Muscle of back (tissue), 3 donors: ENCODE measurements at regions not wholly inside any gene's neighbourhood (a gene's known extent, or its start where the extent isn't known, plus 50 kb on each side); places are given as distances from the start of the nearest gene placed in this dataset.
"Not testable (repeated sequence)": the region's sequence is repeated elsewhere in the genome, so short reads cannot be mapped to it uniquely, and the experiment has no call there.

ENCODE experiments used
- DNase-seq, 3 donors: peaks; one replicate each; pipeline versions ENCODE4 v3.0.0 to v3.0.0-alpha.2; 2013

DNA sequence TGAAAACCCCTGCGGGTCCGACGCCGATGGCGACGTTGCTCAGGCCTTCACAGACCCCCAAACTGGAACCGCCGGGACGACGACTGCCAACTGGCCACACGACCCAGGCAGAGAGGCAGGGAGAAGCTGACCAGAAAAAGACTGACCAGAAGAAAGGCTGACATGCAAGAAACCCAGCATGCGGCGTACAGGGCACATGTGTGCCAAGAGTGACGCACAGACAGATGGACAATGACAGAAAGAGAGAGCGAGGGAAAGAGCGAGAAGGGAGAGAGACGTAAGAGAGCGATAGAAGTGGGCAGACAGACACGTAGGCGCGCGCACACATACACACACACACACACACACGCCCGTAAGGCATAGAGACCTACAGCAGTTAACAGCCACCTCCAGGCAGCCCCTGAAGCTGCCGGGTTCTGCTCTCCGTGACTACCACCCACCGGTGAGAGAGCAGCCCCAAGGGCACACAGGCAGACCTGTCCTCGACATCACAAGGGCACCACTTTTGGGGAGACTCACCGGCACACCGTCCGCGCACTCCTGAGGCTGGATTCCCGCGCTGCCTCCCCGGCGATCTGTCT, 67.2 kb upstream of the ZNF527 start:
- peak in 1 of 3 donors; percentile 1 for DNase-seq

DNA sequence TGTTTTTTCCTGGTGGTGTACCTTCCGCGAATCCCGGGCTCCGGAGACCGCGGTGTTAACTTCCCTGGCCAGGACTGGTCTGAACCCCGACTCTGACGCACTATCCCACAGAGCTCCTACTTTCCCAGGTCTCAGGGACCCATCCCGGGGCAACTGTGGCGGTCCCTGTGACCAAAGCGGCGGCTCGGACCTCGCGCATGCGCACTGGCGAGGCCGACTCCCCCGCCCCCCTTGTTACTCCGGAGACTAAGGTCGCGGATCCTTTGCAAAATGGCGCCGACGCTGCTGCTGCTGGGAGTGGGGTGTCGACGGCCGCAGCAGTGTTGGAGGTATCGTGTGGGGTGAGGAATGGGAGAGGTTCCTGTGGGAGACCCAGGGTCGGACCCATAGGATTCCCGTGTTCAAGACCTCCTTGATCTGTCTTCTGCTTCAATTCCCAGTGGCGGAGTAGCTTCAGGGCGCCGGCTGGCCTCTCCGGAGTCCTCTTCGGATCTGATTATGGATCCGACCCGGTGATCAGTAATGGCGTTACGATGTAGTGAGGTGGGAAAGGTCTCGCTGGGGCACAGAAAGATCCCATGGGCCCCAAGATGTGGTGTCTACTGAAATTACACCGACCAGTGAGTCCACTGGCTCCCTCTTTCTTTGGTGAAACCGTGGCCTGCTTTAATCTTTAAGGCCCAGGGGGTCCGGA, 66.6 kb upstream of the ZNF527 start:
- DNase-seq: peak in 2 of 3 donors; percentile 9 to 32

DNA sequence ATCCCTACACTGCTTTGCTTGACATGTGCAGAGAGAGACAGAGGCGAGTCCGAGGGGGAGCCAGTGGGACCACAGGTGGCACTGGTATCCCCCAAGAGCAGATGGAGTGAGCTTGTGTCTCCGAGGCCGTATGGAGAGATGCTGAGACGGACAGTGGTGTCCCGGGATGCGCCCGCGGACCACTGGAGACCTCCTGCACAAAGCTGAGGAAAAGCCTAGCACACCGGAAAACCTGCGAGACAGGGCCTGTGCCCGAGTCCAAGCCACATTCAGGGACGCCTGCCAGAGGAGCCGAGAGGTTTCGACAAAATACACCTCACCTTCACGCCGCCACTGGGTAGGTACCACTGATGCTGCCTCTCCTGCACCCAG, 66.0 kb upstream of the ZNF527 start:
- DNase-seq: no peak

DNA sequence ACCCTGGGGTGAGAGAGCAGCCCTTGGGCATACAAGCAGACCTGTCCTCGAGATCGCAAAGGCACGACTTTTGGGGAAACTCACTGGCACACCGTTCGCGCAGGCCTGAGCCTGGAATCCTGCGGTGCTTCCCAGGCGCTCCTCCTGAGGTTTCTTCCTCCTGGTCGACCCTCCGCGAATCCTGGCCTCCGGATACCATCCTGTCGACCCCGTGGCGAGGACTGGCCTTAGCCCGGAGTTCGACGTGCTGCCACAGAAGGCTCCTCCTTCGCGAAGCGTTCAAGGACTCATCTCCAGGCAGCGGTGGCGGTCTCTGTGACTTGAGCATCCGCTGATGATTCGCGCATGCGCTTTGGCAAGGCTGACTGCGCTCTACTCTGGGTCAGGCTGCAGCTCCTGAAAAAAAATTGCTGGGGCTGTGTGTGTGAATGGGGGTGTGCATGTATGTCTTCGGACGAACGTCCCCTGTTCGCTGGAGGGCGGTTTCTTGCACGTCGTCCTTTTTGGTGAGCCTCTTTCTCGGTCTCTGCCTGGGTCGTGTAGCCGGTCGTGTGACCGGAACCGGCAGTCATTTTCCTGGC, 64.4 kb upstream of the ZNF527 start:
- no peak for DNase-seq

DNA sequence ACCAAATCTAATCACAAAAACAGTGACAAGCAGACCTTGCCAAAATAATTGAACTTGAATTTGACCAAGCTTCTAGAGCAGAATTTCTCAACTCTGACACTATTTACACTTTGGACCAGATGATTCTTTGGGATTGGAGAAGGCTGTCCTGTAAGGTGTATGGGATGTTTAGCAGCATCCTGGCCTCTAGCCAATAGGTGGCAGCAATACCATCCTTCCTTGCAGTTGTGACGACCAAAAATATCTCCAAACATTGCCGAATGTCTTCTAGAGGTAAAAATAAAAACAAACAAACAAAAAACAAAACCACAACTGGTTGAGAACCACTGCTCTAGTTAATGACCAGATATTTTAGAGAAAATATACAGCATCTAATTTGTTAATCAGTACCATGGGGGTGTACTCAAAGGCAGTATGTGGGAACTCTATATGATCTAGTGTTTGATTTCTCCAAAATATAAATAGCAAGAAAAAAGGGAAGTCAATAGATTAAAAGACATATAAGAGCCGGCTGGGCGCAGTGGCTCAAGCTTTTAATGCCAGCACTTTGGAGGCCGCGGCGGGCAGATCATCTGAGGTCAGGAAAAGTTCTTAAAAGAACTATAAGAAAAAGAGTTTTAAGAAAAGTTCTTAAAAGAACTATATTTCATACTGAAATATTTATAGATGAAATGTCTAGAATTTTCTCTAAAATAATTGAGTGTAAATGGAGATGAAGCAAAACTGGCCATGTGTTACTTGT, 60.9 kb upstream of the ZNF527 start:
- DNase-seq: no peak

DNA sequence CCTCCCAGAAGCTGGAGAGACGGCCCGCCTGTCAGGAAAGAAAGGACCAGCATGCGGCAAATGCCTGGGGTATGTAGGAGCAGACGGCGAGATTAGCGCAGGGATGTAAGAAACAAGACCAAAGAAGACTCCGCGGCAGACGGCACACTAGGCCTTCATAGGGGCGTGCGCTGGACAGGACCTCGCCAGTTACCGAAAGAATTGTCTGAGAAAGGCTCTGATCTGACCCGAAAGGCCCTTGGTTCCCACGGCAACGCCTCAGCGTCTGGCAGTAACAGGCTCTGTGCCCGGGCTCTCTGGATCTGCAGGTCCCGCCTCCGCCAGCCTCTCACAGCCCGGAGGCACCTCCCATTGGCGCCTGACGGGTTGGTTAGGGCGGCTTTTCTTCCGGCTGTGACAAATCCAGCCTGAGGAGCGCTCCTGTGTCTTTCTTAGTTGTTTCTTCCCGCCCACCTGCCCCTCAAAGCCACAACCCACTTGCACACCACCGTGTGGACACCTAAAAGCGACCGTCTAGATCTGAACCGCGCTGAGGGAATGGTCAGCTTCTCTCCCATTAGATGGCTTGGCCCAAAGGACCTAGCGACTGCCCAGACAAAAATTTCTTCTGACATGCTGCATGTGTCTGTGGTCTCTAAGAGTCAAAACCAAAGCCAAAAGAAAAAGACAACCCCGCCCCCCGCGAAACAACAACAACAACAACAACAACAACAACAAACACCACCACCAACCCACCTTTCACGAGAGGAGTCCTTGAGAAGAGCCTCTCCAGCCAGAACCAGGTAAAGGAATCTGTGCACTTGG, 58.2 kb upstream of the ZNF527 start:
- DNase-seq: peak in 1 of 3 donors; percentile 79

DNA sequence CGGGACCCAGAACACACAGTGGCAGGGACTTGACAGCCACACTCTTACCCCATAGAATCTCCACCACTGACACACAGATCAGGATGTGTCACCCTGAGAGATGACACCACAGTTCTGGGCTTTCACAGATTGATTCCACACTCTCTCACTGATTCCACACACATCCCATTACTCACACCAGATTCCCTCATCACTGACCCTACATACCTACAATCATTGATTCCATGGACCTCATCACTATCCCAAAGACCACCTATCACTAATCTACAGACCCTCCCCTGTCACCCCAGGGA, 57.6 kb upstream of the ZNF527 start:
- DNase-seq: no peak

DNA sequence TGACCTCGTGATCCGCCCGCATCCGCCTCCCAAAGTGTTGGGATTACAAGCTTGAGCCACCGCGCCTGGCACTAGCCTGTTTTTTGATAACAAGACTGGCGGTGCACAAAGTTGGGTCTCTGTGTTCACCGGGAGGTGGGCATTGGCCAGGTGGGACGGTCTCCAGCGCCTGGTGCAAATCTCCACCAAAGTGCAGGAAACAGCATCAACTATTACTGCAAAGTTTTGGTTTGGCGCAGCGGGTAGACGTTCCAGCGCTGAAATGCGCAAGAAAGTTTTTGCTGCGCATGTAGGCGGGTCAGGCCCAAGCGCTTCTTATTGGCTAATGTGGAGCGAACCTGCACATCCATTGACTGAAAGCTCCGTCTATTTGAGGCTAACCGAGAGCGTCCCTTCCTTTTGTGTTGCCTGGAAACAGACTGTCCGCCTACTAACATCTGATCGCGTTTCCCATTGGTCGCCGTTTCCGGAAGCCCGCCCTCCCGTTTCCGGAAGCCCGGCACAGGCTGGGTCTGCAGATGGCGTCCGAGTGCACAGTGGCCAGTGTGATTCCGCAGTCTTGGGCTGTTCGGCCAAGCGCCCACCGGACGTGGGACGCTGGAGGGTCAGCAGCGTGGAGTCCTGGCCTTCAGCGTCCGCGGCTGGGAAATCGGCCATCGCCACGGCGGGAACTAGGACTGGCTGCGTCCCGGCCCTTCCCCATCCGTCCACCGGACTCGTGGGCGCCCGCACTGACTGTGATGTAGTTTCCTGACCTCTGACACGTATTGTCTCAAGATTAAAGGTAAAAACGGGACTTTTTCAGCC, 53.3 kb upstream of the ZNF527 start:
- peak; percentile 98 to 99 (median 98) for DNase-seq

DNA sequence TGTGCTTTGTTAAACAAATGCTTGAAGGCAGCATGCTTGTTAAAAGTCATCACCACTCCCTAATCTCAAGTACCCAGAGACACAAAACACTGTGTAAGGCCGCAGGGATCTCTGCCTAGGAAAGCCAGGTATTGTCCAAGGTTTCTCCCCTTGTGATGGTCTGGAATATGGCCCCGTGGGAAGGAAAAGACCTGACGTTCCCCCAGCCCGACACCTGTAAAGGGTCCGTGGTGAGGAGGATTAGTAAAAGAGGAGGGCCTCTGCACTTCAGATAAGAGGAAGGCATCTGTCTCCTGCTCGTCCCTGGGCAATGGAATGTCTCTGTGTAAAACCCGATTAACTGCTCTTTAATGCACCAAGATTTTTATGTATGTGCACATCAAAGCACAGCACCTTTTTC, 49.9 kb upstream of the ZNF527 start:
- not testable (repeated sequence) for DNase-seq
